HG03103 (cell line): ENCODE measurements at regions not wholly inside any gene's neighbourhood (a gene's known extent, or its start where the extent isn't known, plus 50 kb on each side); places are given as distances from the start of the nearest gene placed in this dataset.

Source experiments
- ATAC-seq: cut with Tn5 transposase; IDR thresholded peaks from one replicate; pipeline ENCODE4 v1.9.1; 2021; ENCODE audit warnings: low read depth; ENCODE audit not compliant: unreplicated experiment

GRCh38 chr3:135310317-135310716 lies 515.3 kb downstream of the EPHB1 start:
- ATAC-seq: no peak

GRCh38 chr3:135311699-135312098 lies 516.6 kb downstream of the EPHB1 start:
- no peak for ATAC-seq

- no peak for ATAC-seq
Observed at GRCh38 chr3:135314237-135314636, 519.2 kb downstream of the EPHB1 start.

- no peak for ATAC-seq
Observed at GRCh38 chr3:135324301-135324700, 529.2 kb downstream of the EPHB1 start.

- ATAC-seq: no peak
Observed at GRCh38 chr3:135325096-135325495, 530.0 kb downstream of the EPHB1 start.

GRCh38 chr3:135325726-135326235 lies 530.7 kb downstream of the EPHB1 start:
- ATAC-seq: no peak

- ATAC-seq: no peak
Observed at GRCh38 chr3:135326851-135327250, 531.8 kb downstream of the EPHB1 start.

- no peak for ATAC-seq
Observed at GRCh38 chr3:135328036-135328435, 533.0 kb downstream of the EPHB1 start.

- ATAC-seq: no peak
Observed at GRCh38 chr3:135329479-135329878, 534.4 kb downstream of the EPHB1 start.

- no peak for ATAC-seq
Observed at GRCh38 chr3:135337192-135337591, 542.1 kb downstream of the EPHB1 start.

- no peak for ATAC-seq
Observed at GRCh38 chr3:135348690-135349089, 553.6 kb downstream of the EPHB1 start.

GRCh38 chr3:135349254-135349948 lies 554.3 kb downstream of the EPHB1 start:
- no peak for ATAC-seq

GRCh38 chr3:135352213-135352612 lies 557.2 kb downstream of the EPHB1 start:
- ATAC-seq: no peak

- no peak for ATAC-seq
Observed at GRCh38 chr3:135362889-135363288, 567.8 kb downstream of the EPHB1 start.

- no peak for ATAC-seq
Observed at GRCh38 chr3:135364676-135365075, 569.6 kb downstream of the EPHB1 start.

- no peak for ATAC-seq
Observed at GRCh38 chr3:135366816-135367215, 571.8 kb downstream of the EPHB1 start.

- ATAC-seq: no peak
Observed at GRCh38 chr3:135368316-135368715, 573.3 kb downstream of the EPHB1 start.

GRCh38 chr3:135368781-135369180 lies 573.7 kb downstream of the EPHB1 start:
- no peak for ATAC-seq

- ATAC-seq: no peak
Observed at GRCh38 chr3:135374571-135374970, 579.5 kb downstream of the EPHB1 start.

GRCh38 chr3:135382188-135382587 lies 583.3 kb upstream of the PPP2R3A start:
- ATAC-seq: no peak

GRCh38 chr3:135382621-135383020 lies 582.9 kb upstream of the PPP2R3A start:
- ATAC-seq: no peak

GRCh38 chr3:135383301-135383700 lies 582.2 kb upstream of the PPP2R3A start:
- no peak for ATAC-seq

GRCh38 chr3:135392151-135392550 lies 573.4 kb upstream of the PPP2R3A start:
- ATAC-seq: no peak
